SK-N-DZ (cell line): ENCODE measurements at regions not wholly inside any gene's neighbourhood (a gene's known extent, or its start where the extent isn't known, plus 50 kb on each side); places are given as distances from the start of the nearest gene placed in this dataset.

Experiments
- DNase-seq: peaks from one replicate; pipeline ENCODE4 v3.0.0-alpha.2; 2015; ENCODE audit warnings: low spot score

DNA sequence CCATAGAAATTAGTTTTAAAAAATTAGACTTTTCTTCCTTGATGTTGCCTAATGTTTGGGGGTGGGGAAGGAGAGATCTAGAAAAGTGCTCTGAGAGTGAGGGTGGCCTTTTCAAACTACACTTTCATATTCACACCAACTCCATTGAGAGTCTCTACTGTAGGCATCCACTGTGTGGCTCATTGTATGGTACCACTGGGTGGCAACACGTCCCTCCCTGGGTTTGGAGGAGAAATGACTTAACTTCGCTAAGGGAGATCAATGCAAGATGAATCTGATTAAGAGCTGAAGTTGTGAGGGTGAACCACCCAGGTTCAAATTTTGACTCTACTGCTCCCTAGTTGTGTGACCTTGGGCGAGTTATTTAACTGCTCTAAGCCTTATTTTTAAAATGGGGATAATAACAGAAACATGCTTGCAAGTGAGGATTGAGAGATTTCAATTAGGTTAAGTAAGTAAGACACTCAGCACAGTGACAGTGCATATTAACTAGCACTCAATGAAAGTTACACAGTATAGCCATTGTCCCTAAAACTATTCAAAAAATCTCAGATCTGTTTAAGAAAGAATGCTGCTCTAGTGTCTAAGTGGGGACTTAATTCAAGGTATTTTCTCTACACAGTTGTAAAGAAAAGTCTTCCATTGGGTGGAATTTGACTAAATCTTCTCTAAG lies 193.5 kb upstream of the CNR1 start:
- no peak for DNase-seq

DNA sequence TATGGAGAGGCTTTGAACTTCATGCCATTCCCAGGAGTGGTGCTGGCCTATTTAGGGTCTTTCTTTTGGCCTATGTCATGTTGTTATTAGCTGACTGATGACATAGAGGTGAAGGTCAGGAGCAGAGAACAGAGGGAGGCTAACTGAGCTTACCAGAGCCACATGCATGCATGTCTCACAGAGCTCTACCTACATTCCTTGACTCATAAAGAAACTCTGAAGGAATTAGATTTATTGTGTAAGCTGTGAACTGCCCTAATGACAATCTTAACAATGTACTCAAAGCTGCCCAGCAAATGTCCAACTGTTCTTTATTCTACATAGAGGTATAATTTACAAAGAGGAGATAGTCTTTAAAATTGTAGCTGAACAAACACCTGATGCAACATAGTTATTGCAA lies 192.7 kb upstream of the CNR1 start:
- no peak for DNase-seq

- DNase-seq: no peak
Observed at GRCh38 chr6:88349511-88349910, 183.4 kb upstream of the CNR1 start.

GRCh38 chr6:88342336-88342735 lies 176.2 kb upstream of the CNR1 start:
- no peak for DNase-seq

- DNase-seq: no peak
Observed at GRCh38 chr6:88339761-88340160, 173.6 kb upstream of the CNR1 start.

- no peak for DNase-seq
Observed at GRCh38 chr6:88321306-88321705, 155.2 kb upstream of the CNR1 start.

DNA sequence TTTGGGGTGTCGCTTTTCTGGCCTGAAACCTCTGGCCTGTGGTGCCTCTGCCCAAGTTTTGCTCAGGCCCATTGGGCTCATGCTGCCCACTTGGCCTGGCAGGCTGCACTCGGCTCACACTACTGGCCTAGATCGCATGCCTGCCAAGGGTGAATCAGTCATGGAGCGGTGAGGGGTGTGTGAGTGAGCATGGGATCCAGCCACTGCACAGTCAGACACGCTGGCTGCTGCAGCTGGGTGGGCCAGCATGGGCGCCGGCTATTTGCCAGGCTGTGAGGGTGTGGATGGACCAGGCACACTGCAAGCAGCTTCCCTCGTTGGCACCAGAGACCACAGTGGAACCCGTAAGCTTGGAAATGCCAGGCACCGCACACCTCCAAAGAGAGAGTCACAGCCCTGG lies 145.4 kb upstream of the CNR1 start:
- DNase-seq: no peak

GRCh38 chr6:88304520-88304919 lies 138.4 kb upstream of the CNR1 start:
- DNase-seq: no peak

- no peak for DNase-seq
Observed at GRCh38 chr6:88302769-88303225, 136.7 kb upstream of the CNR1 start.

GRCh38 chr6:88301888-88302768 lies 136.0 kb upstream of the CNR1 start:
- DNase-seq: no peak

DNA sequence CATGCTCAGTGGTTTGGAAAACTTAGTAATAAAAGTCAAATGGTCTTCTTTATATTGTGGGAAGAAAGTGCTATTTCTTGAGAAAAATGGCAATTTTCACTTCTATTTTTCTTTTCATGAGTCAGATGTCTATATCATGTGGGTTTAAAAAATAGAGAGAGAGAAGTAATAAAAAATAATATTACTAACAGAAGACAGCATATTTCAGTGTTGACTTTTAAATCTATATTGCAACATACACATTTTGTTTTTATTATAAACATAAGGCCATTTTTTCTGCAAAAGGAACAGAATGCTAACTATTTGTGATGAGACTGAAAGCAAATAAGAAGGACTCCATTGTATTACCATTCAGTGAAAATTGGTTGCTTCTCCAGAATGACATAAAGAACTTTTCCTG lies 135.1 kb upstream of the CNR1 start:
- no peak for DNase-seq

DNA sequence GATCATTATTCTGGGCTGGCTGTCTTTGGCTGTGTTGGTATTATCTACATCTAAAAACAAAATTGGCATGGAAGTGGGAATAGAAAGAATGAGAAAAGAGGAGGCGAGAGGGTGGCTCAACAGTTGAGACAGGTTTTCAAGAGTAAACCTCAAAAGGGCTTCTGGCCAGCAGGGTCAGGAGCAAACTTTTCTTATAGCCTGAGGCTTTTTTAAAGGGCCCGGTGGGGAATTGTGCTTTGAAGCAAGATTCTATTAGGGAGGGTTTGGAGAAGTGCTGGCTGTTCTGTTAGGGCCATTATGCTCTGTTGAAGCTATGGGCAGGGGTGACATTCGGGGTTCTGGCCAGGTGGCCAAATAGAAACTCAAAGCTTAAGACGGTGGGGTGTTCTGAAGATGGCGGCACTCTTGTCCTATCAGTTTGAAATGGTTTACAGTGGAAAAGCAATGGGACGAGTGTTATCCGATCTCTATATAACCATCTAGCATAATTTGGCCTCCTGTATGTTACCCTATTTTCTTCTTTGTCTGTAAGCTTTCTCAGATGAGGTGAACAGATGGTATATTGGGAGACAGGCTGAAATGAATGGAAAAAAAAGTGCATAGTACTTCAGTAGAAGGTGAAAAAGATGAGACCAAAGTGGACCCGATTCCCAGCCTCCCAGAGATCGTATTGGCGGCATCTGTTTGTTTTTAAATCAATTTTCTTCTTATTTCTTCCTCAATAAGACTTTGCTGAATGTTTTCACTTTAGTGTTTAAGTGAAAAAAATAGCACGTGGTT lies 132.1 kb upstream of the CNR1 start:
- no peak for DNase-seq

- DNase-seq: no peak
Observed at GRCh38 chr6:88296694-88297093, 130.5 kb upstream of the CNR1 start.

GRCh38 chr6:88295663-88296062 lies 129.5 kb upstream of the CNR1 start:
- DNase-seq: no peak

GRCh38 chr6:88294702-88295101 lies 128.6 kb upstream of the CNR1 start:
- DNase-seq: no peak

DNA sequence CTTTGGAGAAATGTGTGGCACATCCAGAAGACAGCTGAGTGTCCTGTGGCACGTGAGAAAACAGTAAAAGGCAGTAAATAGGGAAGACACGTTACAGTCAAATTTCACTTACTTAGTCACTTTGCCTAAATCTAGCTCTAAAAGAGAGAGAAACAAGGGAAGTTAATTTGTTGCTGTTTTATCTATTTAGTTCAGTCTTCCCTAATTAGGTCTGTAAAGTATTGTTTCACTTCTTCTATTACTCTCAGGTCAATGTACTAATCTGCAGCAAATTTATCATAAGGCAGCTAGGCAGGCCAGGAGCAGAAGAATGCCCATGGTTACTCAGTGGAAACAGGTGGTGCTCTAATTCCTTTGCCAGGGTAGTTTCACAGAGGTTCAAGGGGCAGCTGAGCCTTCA lies 124.3 kb upstream of the CNR1 start:
- DNase-seq: no peak

DNA sequence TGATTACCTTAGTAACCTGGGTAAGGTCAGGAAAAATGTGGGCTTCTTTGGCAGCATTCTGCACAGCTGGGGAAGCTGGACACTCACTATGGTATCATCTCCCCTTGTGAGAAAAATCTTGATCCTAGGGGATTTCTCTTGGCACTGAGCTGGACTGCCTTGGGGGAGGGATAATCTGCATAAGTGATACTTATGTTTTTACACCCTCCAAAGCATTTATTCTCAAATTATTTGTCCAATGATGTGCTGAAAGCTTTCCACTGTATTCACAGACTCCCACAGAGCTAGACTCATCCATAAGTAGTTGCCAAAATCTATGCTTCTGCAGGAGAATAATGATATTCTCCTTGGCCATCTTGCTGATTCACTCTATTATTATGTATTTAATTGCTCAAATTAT lies 121.5 kb upstream of the CNR1 start:
- DNase-seq: no peak

DNA sequence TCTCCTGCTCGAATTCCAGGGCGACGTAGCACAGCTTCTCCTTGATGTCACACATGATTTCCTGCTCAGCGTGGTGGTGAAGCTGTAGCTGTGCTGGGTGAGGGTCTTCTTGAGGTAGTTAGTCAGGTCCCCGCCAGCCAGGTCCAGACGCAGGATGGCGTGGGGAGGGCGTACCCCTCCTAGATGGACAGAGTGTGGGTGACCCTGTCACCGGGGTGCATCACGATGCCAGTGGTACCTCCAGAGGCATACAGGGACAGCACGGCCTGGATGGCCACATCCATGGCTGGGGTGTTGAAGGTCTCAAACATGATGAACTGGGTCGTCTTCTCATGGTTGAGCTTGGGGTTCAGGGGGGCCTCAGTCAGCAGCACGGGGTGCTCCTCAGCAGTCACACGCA lies 110.2 kb upstream of the CNR1 start:
- DNase-seq: no peak

DNA sequence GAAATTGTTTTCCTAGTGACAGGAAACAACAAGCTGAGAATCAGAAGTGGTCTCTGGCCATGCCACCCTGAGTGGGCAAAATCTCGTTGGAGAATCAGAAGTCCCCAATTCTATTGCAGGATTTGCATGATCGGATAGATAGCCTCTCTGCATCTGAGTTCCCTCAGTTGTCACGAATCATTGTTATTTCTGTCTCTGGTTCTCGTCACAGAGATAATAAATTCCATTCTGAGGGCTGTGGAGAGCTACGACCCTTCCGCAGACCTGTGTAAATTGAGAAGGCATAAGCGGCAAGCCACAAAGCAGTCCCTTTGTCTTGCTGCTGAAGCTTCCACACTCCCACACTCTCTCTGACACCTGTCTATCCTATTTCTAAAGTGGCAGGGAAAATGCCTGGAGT lies 102.4 kb upstream of the CNR1 start:
- DNase-seq: peak; percentile 94

DNA sequence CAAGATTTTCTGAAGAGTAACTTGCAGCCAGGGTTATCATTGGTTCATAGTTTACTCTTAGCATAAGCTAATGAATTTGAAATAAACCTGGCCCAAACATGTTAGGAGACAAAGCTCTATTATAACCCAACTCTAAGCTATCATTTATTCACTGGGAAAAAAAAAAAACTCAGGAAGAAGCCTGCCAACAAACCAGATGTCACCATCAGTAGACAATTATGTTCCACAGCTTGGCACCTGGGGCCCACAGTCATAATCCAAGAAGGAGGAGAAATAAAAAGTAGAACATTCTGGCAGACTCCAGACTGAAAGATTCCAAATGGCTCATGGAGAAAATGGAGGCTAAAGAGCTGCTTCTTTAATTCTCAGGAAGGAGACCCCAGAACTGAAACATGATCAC lies 100.0 kb upstream of the CNR1 start:
- no peak for DNase-seq

DNA sequence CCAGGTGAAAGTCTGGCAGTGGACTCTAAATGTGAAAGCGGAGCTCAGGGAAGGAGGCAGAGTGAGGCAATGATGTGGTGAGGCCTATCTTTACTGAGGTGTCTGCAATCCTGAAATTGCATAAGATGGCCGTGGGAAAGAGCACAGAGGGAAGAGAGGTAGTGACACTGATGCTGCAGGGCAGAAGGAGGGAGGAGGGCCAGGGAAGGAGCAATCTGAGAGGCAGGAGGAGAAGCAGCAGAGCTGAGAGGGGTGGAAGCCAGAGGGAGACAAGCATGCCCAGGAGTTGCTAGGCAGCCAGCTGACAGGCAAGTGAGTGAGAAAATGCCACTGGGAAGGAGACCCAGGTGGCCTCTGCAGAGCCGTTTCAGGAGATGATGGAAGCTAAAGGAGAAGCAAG lies 97.4 kb upstream of the CNR1 start:
- DNase-seq: peak; percentile 46

- DNase-seq: no peak
Observed at GRCh38 chr6:88262332-88262731, 96.2 kb upstream of the CNR1 start.
